ENCODE measurements at regions not wholly inside any gene's neighbourhood (a gene's known extent, or its start where the extent isn't known, plus 50 kb on each side); places are given as distances from the start of the nearest gene placed in this dataset.
"Not testable (repeated sequence)": the region's sequence is repeated elsewhere in the genome, so short reads cannot be mapped to it uniquely, and the experiment has no call there.

- Histone ChIP-seq H3K4me1 (replicated peaks in 1 of 2) (no peaks in the 10 kb centered on the region), H3K36me3 (replicated peaks in 1 of 2) (no peaks in the 10 kb centered on the region), H3K27me3 (peaks cover 2% of the 10 kb centered on the region), H3K9me3 (replicated peaks in 1 of 3) (no peaks in the 10 kb centered on the region), H3K27ac (no peak overlapping the region), H3K4me3 (no peak overlapping the region)
- no peak for TF ChIP-seq POLR2A (IDR thresholded peaks at IDR 0.05)
- TF ChIP-seq CTCF (IDR thresholded peaks at IDR 0.05): no peak
- 69 to 74% (median 71%) methylated on average over 5 to 6 of the region's 6 CpGs for WGBS, 4 donors
- intact Hi-C loops (cut with DNase I): no loop called here
- DNase-seq: no peak
These were observed 240.0 kb upstream of the TMEM132C start for GRCh38 chr12:128026696-128027574.

- Histone ChIP-seq H3K9me3 (replicated peaks in 1 of 3) (no peaks in the 10 kb centered on the region), H3K36me3 (replicated peaks in 1 of 2) (no peaks in the 10 kb centered on the region), H3K4me1 (replicated peaks in 1 of 2) (no peaks in the 10 kb centered on the region), H3K4me3 (no peak overlapping the region), H3K27ac (no peak overlapping the region), H3K27me3 (no peaks in the 10 kb centered on the region)
- intact Hi-C loops (cut with DNase I): no loop called here
- 59 to 81% (median 64%) methylated on average over 2 of the region's 2 CpGs for WGBS, 4 donors
- TF ChIP-seq POLR2A (IDR thresholded peaks at IDR 0.05) (no peak), CTCF (IDR thresholded peaks at IDR 0.05) (no peak)
- DNase-seq: no peak
These were observed 233.5 kb upstream of the TMEM132C start for GRCh38 chr12:128033473-128033872.

- Histone ChIP-seq H3K27ac (no peak overlapping the region), H3K9me3 (replicated peaks in 1 of 3) (no peaks in the 10 kb centered on the region), H3K4me1 (replicated peaks in 1 of 2) (no peaks in the 10 kb centered on the region), H3K27me3 (no peaks in the 10 kb centered on the region), H3K4me3 (no peak overlapping the region), H3K36me3 (replicated peaks in 1 of 2) (no peaks in the 10 kb centered on the region)
- WGBS, 4 donors: 66 to 97% (median 86%) methylated on average over 4 of the region's 4 CpGs
- TF ChIP-seq POLR2A (IDR thresholded peaks at IDR 0.05): no peak
- no peak for TF ChIP-seq CTCF (IDR thresholded peaks at IDR 0.05)
- intact Hi-C loops (cut with DNase I): no loop called here
- no peak for DNase-seq
These were observed 226.0 kb upstream of the TMEM132C start for GRCh38 chr12:128040971-128041370.

- intact Hi-C loops (cut with DNase I): not testable (repeated sequence)
- WGBS, 4 donors: 87 to 100% (median 93%) methylated on average over 2 to 9 of the region's 10 CpGs
These were observed 224.7 kb upstream of the TMEM132C start for GRCh38 chr12:128042283-128042682.

GRCh38 chr12:128042825-128043224 lies 224.1 kb upstream of the TMEM132C start:
- H3K9me3 ChIP-seq (replicated peaks in 1 of 3): no peaks in the 10 kb centered on the region
- H3K4me1 ChIP-seq (replicated peaks in 1 of 2): no peaks in the 10 kb centered on the region
- no peak overlapping the region for H3K27ac ChIP-seq
- no peak overlapping the region for H3K4me3 ChIP-seq
- no peak for DNase-seq
- no peaks in the 10 kb centered on the region for H3K27me3 ChIP-seq
- 78 to 89% (median 82%) methylated on average over 3 of the region's 3 CpGs for WGBS, 4 donors
- no peak for TF ChIP-seq CTCF (IDR thresholded peaks at IDR 0.05)
- no peak for TF ChIP-seq POLR2A (IDR thresholded peaks at IDR 0.05)
- no peaks in the 10 kb centered on the region for H3K36me3 ChIP-seq (replicated peaks in 1 of 2)
- intact Hi-C loops (cut with DNase I): no loop called here

More at GRCh38 chr12:128042283-128042682, 224.7 kb upstream of the TMEM132C start:
- H3K9me3 ChIP-seq (replicated peaks in 1 of 3); H3K36me3 ChIP-seq (replicated peaks in 1 of 2); H3K27me3 ChIP-seq; DNase-seq; H3K4me3 ChIP-seq; H3K4me1 ChIP-seq (replicated peaks in 1 of 2); H3K27ac ChIP-seq: not testable (repeated sequence)

Data from adrenal gland (tissue), 9 donors.